Cardiac muscle cell (in vitro differentiated cells and primary cell): ENCODE measurements at regions not wholly inside any gene's neighbourhood (a gene's known extent, or its start where the extent isn't known, plus 50 kb on each side); places are given as distances from the start of the nearest gene placed in this dataset.

Source experiments
- DNase-seq, 2 donors: peaks; one replicate each; pipeline versions ENCODE4 v3.0.0 to v3.0.0-alpha.2; 2010 to 2017; ENCODE audit warnings: low read depth in 1 of 2, low spot score in 1 of 2
- H3K27ac ChIP-seq: fragments of 200-600 bp; sonication (generic); 2 replicates; pipeline ENCODE4 v1.5.1; 2016
- H3K27me3 ChIP-seq: fragments of 200-600 bp; sonication (generic); 2 replicates; pipeline ENCODE4 v1.6.0; 2016; ENCODE audit warnings: control low read depth
- H3K36me3 ChIP-seq: fragments of 200-600 bp; sonication (generic); 2 replicates; pipeline ENCODE4 v1.5.1; 2016; ENCODE audit warnings: control low read depth
- H3K4me1 ChIP-seq: fragments of 200-600 bp; sonication (generic); 2 replicates; pipeline ENCODE4 v1.8.1; 2017; ENCODE audit warnings: low read depth, mild to moderate bottlenecking, mixed run types
- H3K4me3 ChIP-seq: fragments of 200-600 bp; sonication (generic); 2 replicates; pipeline ENCODE4 v1.5.1; 2016; ENCODE audit warnings: mild to moderate bottlenecking
- H3K9me3 ChIP-seq: fragments of 200-600 bp; sonication (generic); 2 replicates; pipeline ENCODE4 v1.5.1; 2017; ENCODE audit warnings: low read depth, mild to moderate bottlenecking, control low read depth
- CTCF ChIP-seq: IDR thresholded peaks from 2 replicates; pipeline ENCODE4 v1.5.1; 2012; ENCODE audit warnings: low read depth, mild to moderate bottlenecking, low read length

DNA sequence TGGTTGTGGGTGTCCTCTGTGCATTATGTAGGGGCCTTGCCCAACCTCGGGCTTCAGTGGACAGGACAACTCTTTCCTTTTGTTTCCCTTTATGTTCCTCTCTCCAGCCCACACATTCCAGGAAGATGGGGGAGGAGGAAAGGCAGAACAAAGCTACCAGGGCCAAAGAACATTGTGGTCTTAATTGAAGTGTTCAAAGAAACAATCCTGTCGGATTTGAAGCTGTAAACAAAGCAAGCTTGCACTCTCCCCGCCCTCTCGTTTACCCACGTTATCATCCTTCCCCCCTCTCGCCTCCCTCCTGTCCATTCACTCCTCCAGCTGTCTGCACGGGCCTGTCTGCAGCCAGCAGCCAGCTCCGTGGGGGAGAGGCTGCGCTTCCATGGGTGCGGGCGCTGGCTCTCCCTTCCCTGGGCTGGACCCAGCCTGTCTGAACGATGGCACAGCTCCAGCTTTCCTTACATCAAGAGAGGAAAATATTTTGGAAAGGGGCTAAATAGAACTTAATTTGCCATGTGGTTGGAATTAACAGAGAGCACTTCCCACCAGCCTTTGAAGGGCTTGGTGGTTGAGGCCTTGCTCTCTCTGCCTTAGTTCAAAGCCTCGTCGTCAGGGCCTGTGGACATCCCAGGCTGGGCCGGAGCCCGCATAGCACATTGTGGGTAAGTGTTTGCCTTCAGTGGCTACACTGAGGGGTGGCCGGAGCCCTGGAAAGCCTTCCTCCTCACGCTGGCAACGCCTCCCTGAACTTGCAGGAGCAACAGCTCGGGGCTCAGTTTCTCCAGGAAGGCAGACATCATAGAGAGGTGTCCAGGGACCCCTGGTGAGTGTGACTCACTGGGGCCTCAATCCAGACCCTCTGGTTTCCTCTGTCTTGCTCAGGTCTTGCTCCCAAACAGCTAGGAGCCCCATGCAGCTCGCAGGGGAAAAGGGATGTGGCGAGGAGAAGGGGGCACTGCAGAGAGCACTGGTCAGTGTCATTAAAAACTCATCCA lies 60.6 kb upstream of the HS6ST1 start:
- no peak for TF ChIP-seq CTCF
- H3K27me3 ChIP-seq = no peaks in the 10 kb centered on the region
- no peak overlapping the region for H3K27ac ChIP-seq
- no peaks in the 10 kb centered on the region for H3K36me3 ChIP-seq
- no peaks in the 10 kb centered on the region for H3K9me3 ChIP-seq
- H3K4me1 ChIP-seq = peaks cover 13% of the 10 kb centered on the region
- DNase-seq = peak in 1 of 2 donors; percentile 100
- H3K4me3 ChIP-seq = no peak overlapping the region

DNA sequence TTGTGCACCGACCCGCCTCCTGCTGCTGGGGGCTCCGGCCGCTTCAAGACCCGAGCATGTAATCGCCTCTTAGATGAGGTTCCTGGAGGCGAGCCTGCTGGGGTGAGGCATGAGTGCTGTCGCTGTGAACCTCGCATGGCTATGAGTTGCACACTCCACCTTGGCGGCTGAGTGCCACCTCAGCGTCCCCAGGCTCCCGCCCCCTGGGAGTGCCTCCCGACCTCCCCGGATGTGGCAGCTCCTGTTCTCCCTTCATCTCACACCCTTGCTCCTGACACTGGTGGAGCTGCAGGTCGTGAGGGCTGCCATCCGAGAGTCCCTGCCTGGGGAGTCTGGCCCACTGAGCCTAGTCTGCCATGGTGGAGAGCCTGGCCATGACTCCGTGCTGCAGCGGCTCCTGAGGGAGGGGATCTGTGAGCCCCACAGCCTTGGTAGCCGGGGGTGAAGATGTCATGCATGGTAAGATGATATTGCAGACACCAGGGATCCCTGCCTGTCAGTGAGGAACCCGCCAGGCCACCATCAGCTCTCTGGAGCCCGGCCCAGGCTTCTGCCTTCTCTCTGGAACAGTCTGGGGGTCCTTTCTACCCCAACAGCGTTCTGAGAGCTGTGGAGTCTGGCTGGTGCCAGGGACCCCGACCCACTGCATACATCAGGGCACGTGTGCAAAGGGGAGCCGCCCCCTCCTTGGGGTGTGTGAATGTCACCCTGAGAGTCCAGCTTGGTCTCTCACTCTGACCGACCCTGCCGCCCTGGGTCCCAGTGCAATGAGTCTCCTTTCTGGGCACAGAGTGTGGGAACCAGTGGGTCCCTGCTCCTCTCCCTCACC lies 61.6 kb upstream of the HS6ST1 start:
- Histone ChIP-seq H3K9me3 (no peaks in the 10 kb centered on the region), H3K36me3 (no peaks in the 10 kb centered on the region), H3K27ac (no peak overlapping the region), H3K4me3 (no peak overlapping the region), H3K27me3 (no peaks in the 10 kb centered on the region), H3K4me1 (peaks cover 13% of the 10 kb centered on the region)
- TF ChIP-seq CTCF = no peak
- DNase-seq = no peak

GRCh38 chr2:128380961-128381938 lies 62.6 kb upstream of the HS6ST1 start:
- no peaks in the 10 kb centered on the region for H3K27me3 ChIP-seq
- peak; percentile 25 to 53 for DNase-seq

GRCh38 chr2:128384446-128384845 lies 65.8 kb upstream of the HS6ST1 start:
- Histone ChIP-seq H3K27ac (no peak overlapping the region), H3K36me3 (no peaks in the 10 kb centered on the region), H3K4me1 (peaks cover 8% of the 10 kb centered on the region), H3K9me3 (no peaks in the 10 kb centered on the region), H3K27me3 (no peaks in the 10 kb centered on the region), H3K4me3 (no peak overlapping the region)
- no peak for DNase-seq
- no peak for TF ChIP-seq CTCF

More at GRCh38 chr2:128380961-128381938, 62.6 kb upstream of the HS6ST1 start:
- no peak for TF ChIP-seq CTCF
- Histone ChIP-seq H3K27ac (no peak overlapping the region), H3K4me3 (no peak overlapping the region), H3K4me1 (peaks cover 13% of the 10 kb centered on the region), H3K36me3 (no peaks in the 10 kb centered on the region), H3K9me3 (no peaks in the 10 kb centered on the region)

GRCh38 chr2:128384956-128385355 lies 66.3 kb upstream of the HS6ST1 start:
- Histone ChIP-seq H3K27me3 (no peaks in the 10 kb centered on the region), H3K9me3 (no peaks in the 10 kb centered on the region), H3K4me3 (no peak overlapping the region), H3K36me3 (no peaks in the 10 kb centered on the region), H3K27ac (no peak overlapping the region), H3K4me1 (peaks cover 7% of the 10 kb centered on the region)
- no peak for TF ChIP-seq CTCF
- no peak for DNase-seq
